H9 (cell line): ENCODE measurements at regions not wholly inside any gene's neighbourhood (a gene's known extent, or its start where the extent isn't known, plus 50 kb on each side); places are given as distances from the start of the nearest gene placed in this dataset.

Source experiments
- DNase-seq: peaks from one replicate; pipeline ENCODE4 v3.0.0-alpha.2; 2017
- H2AFZ ChIP-seq: one replicate; pipeline ENCODE4 v1.6.1; 2013; ENCODE audit warnings: mild to moderate bottlenecking, low read length, control low read depth, moderate library complexity
- H2AK5ac ChIP-seq: 2 replicates; pipeline ENCODE4 v1.6.1; 2013; ENCODE audit warnings: low read length, control low read depth, mixed read lengths; ENCODE audit not compliant: insufficient read length
- H2BK120ac ChIP-seq: one replicate; pipeline ENCODE4 v1.6.1; 2013; ENCODE audit warnings: low read depth, mild to moderate bottlenecking, low read length, control low read depth, inconsistent platforms; ENCODE audit not compliant: poor library complexity, severe bottlenecking
- H2BK12ac ChIP-seq: 2 replicates; pipeline ENCODE4 v1.6.1; 2013; ENCODE audit warnings: low read length, control low read depth, mixed read lengths, low read depth; ENCODE audit not compliant: insufficient read length
- H2BK15ac ChIP-seq: 2 replicates; pipeline ENCODE4 v1.6.1; 2013; ENCODE audit warnings: low read depth, low read length, control low read depth
- H2BK20ac ChIP-seq: one replicate; pipeline ENCODE4 v1.6.1; 2013; ENCODE audit warnings: low read depth, mild to moderate bottlenecking, low read length, control low read depth, inconsistent platforms; ENCODE audit not compliant: poor library complexity, severe bottlenecking
- H2BK5ac ChIP-seq: 2 replicates; pipeline ENCODE4 v1.6.1; 2013; ENCODE audit warnings: low read length, control low read depth, mixed read lengths; ENCODE audit not compliant: insufficient read length
- H3K14ac ChIP-seq: 2 replicates; pipeline ENCODE4 v1.6.1; 2013; ENCODE audit warnings: low read length, control low read depth; ENCODE audit not compliant: insufficient read depth
- H3K18ac ChIP-seq: 2 replicates; pipeline ENCODE4 v1.6.1; 2013; ENCODE audit warnings: low read depth, mild to moderate bottlenecking, mixed read lengths, low read length, control low read depth; ENCODE audit not compliant: insufficient read length
- H3K23ac ChIP-seq: 2 replicates; pipeline ENCODE4 v1.6.1; 2013; ENCODE audit warnings: low read length, control low read depth, mixed read lengths, low read depth; ENCODE audit not compliant: insufficient read length
- H3K23me2 ChIP-seq: 2 replicates; pipeline ENCODE4 v1.6.1; 2013; ENCODE audit warnings: low read depth, mild to moderate bottlenecking, mixed read lengths, low read length, control low read depth; ENCODE audit not compliant: insufficient read length, poor library complexity, severe bottlenecking
- H3K27ac ChIP-seq: 2 replicates; pipeline ENCODE4 v1.5.1; 2013; ENCODE audit warnings: low read length, control low read depth, mixed read lengths, low read depth; ENCODE audit not compliant: insufficient read length
- H3K27me3 ChIP-seq: 2 replicates; pipeline ENCODE4 v1.6.1; 2013; ENCODE audit warnings: low read length, control low read depth, inconsistent platforms; ENCODE audit not compliant: insufficient read depth
- H3K4ac ChIP-seq: 2 replicates; pipeline ENCODE4 v1.6.1; 2013; ENCODE audit warnings: low read depth, mild to moderate bottlenecking, control low read depth, inconsistent platforms, low read length, moderate library complexity
- H3K4me1 ChIP-seq: 2 replicates; pipeline ENCODE4 v1.6.1; 2013; ENCODE audit warnings: low read length, control low read depth, inconsistent platforms; ENCODE audit not compliant: insufficient read depth
- H3K4me2 ChIP-seq: 2 replicates; pipeline ENCODE4 v1.6.1; 2013; ENCODE audit warnings: low read length, control low read depth, mixed read lengths; ENCODE audit not compliant: insufficient read length, insufficient read depth
- H3K56ac ChIP-seq: 2 replicates; pipeline ENCODE4 v1.6.1; 2013; ENCODE audit warnings: low read depth, mild to moderate bottlenecking, mixed read lengths, low read length, control low read depth; ENCODE audit not compliant: insufficient read length
- H3K79me1 ChIP-seq: 2 replicates; pipeline ENCODE4 v1.6.1; 2013; ENCODE audit warnings: low read depth, mild to moderate bottlenecking, moderate library complexity, low read length, control low read depth, inconsistent platforms; ENCODE audit not compliant: insufficient read depth, poor library complexity, severe bottlenecking
- H3K79me2 ChIP-seq: 2 replicates; pipeline ENCODE4 v1.6.1; 2013; ENCODE audit warnings: low read length, control low read depth, inconsistent platforms; ENCODE audit not compliant: insufficient read depth
- H3K9ac ChIP-seq: 2 replicates; pipeline ENCODE4 v1.6.1; 2013; ENCODE audit warnings: low read length, control low read depth, mixed read lengths; ENCODE audit not compliant: insufficient read length; ENCODE audit errors: extremely low read depth
- H3K9me3 ChIP-seq: one replicate; pipeline ENCODE4 v1.6.1; 2013; ENCODE audit warnings: low read depth, low read length, inconsistent platforms; ENCODE audit not compliant: control insufficient read depth
- H3T11ph ChIP-seq: one replicate; pipeline ENCODE4 v1.6.1; 2013; ENCODE audit warnings: mild to moderate bottlenecking, low read length, control low read depth, inconsistent platforms
- H4K20me1 ChIP-seq: one replicate; pipeline ENCODE4 v1.6.1; 2013; ENCODE audit not compliant: control insufficient read depth, insufficient read length, insufficient read depth
- H4K5ac ChIP-seq: 2 replicates; pipeline ENCODE4 v1.6.1; 2013; ENCODE audit warnings: low read depth, mild to moderate bottlenecking, mixed read lengths, low read length, control low read depth; ENCODE audit not compliant: insufficient read length
- H4K8ac ChIP-seq: replicated peaks from 2 replicates; pipeline ENCODE4 v1.6.1; 2013; ENCODE audit warnings: low read length, control low read depth, mixed read lengths, low read depth; ENCODE audit not compliant: insufficient read length
- H4K91ac ChIP-seq: 2 replicates; pipeline ENCODE4 v1.6.1; 2013; ENCODE audit warnings: low read depth, mild to moderate bottlenecking, moderate library complexity, mixed read lengths, low read length, control low read depth; ENCODE audit not compliant: insufficient read length
- H3K27ac Mint-ChIP-seq, 3 experiments: 2 replicates in 2 of 3; 3 replicates in 1 of 3; pipeline ENCODE4 v1.8.0; 2020 to 2021; ENCODE audit warnings: mixed read lengths in 3 of 3, mild to moderate bottlenecking in 1 of 3, moderate library complexity in 1 of 3
- H3K27me3 Mint-ChIP-seq: 2 replicates; pipeline ENCODE4 v1.8.0; 2021; ENCODE audit warnings: low read depth, mild to moderate bottlenecking, moderate library complexity, mixed read lengths
- H3K36me3 Mint-ChIP-seq, 3 experiments: 2 replicates in 2 of 3; 3 replicates in 1 of 3; pipeline ENCODE4 v1.8.0; 2020 to 2021; ENCODE audit warnings: low read depth in 3 of 3, mixed read lengths in 3 of 3; ENCODE audit not compliant: insufficient read depth in 1 of 3
- H3K4me1 Mint-ChIP-seq, 2 experiments: 2 replicates each; pipeline ENCODE4 v1.8.0; 2020; ENCODE audit warnings: mixed read lengths in 2 of 2
- H3K4me3 Mint-ChIP-seq, 2 experiments: 2 replicates in 1 of 2; 3 replicates in 1 of 2; pipeline ENCODE4 v1.8.0; 2020 to 2021; ENCODE audit warnings: mild to moderate bottlenecking in 2 of 2, mixed read lengths in 2 of 2, moderate library complexity in 1 of 2
- H3K9me3 Mint-ChIP-seq, 2 experiments: 2 replicates in 1 of 2; 3 replicates in 1 of 2; pipeline ENCODE4 v1.8.0; 2020; ENCODE audit warnings: mild to moderate bottlenecking in 2 of 2, mixed read lengths in 2 of 2, moderate library complexity in 1 of 2
- WGBS: extraction: QIAGEN DNeasy Blood & Tissue Kit; methylation state at CpG from one replicate; pipeline ENCODE4 v1.1.7; 2013; ENCODE audit warnings: missing lambda C conversion rate, low lambda C conversion rate, mixed read lengths; ENCODE audit not compliant: insufficient read length; ENCODE audit errors: extremely low coverage; 5-methylcytosine and 5-hydroxymethylcytosine counted together
- TF ChIP-seq, protein P1 (sequence below): fragments of 200-600 bp; sonication (generic); conservative IDR thresholded peaks from 3 replicates; pipeline ENCODE4 v1.8.0; 2021; ENCODE audit warnings: antibody characterized with exemption, mild to moderate bottlenecking

DNA sequence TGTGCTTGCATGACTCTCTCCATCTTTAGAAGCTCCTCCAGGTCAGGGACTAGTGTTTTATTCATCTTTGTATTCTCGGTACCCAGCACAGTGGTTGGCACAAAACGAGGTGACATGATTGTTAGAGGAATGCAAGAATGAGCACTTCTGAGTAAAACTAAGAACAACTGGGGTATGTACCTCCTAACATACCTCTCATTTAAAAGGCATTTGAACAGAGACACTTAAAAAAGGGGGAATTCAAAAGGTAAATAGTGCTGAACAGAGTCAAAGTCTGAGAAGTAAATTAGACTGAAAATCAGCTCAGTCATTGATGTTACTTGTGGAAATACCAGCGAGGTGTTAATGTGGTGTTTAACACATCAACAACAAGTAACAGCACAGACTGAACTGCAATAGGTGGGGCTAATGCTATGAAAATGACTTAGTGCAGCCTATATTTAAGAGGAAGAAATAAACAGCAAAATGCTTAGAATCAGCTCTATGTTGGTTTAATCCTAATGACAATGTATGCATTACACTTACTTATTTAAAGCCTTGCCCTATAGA, 102.4 kb downstream of the TMCO5A start:
- Histone ChIP-seq H3K9me3 (no peaks in the 10 kb centered on the region), H3K4me1 (no peaks in the 10 kb centered on the region), H3K18ac (no peak overlapping the region), H3K9ac (no peak overlapping the region), H3K79me1 (no peaks in the 10 kb centered on the region), H4K20me1 (no peaks in the 10 kb centered on the region), H2BK12ac (no peak overlapping the region), H3K23ac (no peak overlapping the region), H3K27me3 (no peaks in the 10 kb centered on the region), H3K4me2 (no peak overlapping the region), H4K8ac (no peak overlapping the region), H3T11ph (no peak overlapping the region), H2AK5ac (no peak overlapping the region), H2AFZ (no peak overlapping the region), H3K4ac (no peak overlapping the region), H3K27ac (no peak overlapping the region), H4K91ac (no peak overlapping the region), H3K14ac (no peak overlapping the region), H2BK5ac (no peak overlapping the region), H2BK120ac (no peak overlapping the region), H2BK20ac (no peak overlapping the region), H3K56ac (no peak overlapping the region), H3K23me2 (no peaks in the 10 kb centered on the region), H3K79me2 (no peaks in the 10 kb centered on the region), H2BK15ac (no peak overlapping the region), H4K5ac (no peak overlapping the region)
- no CpG with 5 or more reads among the region's 3 CpGs for WGBS
- Mint-ChIP-seq H3K27me3 (peaks cover 2% of the 10 kb centered on the region; the same call in 1 of the 2 replicates), H3K4me3 (no peak overlapping the region), H3K36me3 (no peaks in the 10 kb centered on the region), H3K9me3 (no peaks in the 10 kb centered on the region), H3K27ac (no peak overlapping the region), H3K4me1 (peaks cover 0 to 6% of the 10 kb centered on the region in 2 experiments; a peak in 1 of 4 replicates)
- TF ChIP-seq, protein P1, sequence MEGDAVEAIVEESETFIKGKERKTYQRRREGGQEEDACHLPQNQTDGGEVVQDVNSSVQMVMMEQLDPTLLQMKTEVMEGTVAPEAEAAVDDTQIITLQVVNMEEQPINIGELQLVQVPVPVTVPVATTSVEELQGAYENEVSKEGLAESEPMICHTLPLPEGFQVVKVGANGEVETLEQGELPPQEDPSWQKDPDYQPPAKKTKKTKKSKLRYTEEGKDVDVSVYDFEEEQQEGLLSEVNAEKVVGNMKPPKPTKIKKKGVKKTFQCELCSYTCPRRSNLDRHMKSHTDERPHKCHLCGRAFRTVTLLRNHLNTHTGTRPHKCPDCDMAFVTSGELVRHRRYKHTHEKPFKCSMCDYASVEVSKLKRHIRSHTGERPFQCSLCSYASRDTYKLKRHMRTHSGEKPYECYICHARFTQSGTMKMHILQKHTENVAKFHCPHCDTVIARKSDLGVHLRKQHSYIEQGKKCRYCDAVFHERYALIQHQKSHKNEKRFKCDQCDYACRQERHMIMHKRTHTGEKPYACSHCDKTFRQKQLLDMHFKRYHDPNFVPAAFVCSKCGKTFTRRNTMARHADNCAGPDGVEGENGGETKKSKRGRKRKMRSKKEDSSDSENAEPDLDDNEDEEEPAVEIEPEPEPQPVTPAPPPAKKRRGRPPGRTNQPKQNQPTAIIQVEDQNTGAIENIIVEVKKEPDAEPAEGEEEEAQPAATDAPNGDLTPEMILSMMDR: no peak
- DNase-seq: no peak
